Thoracic aorta (tissue), 2 donors: ENCODE measurements at regions not wholly inside any gene's neighbourhood (a gene's known extent, or its start where the extent isn't known, plus 50 kb on each side); places are given as distances from the start of the nearest gene placed in this dataset.

Source experiments
- ATAC-seq: fragments of 150-250 bp; one replicate; pipeline ENCODE4 v1.8.0; 2017; ENCODE audit warnings: low read depth; ENCODE audit not compliant: insufficient number of reproducible peaks, low FRiP score
- DNase-seq: peaks from one replicate; pipeline ENCODE4 v3.0.0-alpha.2; 2020; ENCODE audit warnings: low spot score
- H3K27ac ChIP-seq, 2 donors: fragments of 200-600 bp; sonication (generic); 1 replicate in 1 of 2; 2 replicates in 1 of 2; pipeline ENCODE4 v1.5.1; 2016; ENCODE audit warnings: mild to moderate bottlenecking in 2 of 2, moderate library complexity in 2 of 2
- H3K27me3 ChIP-seq: fragments of 200-600 bp; sonication (generic); replicated peaks from 2 replicates; pipeline ENCODE4 v1.6.0; 2016; ENCODE audit warnings: mild to moderate bottlenecking; ENCODE audit not compliant: insufficient read depth
- H3K36me3 ChIP-seq: fragments of 200-600 bp; sonication (generic); one replicate; pipeline ENCODE4 v1.5.1; 2016
- H3K4me1 ChIP-seq, 2 donors: fragments of 200-600 bp; sonication (generic); 1 replicate in 1 of 2; 2 replicates in 1 of 2; pipeline versions ENCODE4 v1.5.1 to v1.6.0; 2016; ENCODE audit warnings: low read depth in 2 of 2, mild to moderate bottlenecking in 1 of 2; ENCODE audit not compliant: control insufficient read depth in 1 of 2
- H3K4me3 ChIP-seq: fragments of 200-600 bp; sonication (generic); 2 replicates; pipeline ENCODE4 v1.5.1; 2016; ENCODE audit warnings: mild to moderate bottlenecking
- H3K9me3 ChIP-seq: fragments of 200-600 bp; sonication (generic); 2 replicates; pipeline ENCODE4 v1.5.1; 2016
- TF ChIP-seq, protein P1 (sequence below): fragments of 200-600 bp; sonication (generic); IDR thresholded peaks from one replicate; pipeline ENCODE4 v1.5.1; 2019; ENCODE audit warnings: antibody characterized with exemption

DNA sequence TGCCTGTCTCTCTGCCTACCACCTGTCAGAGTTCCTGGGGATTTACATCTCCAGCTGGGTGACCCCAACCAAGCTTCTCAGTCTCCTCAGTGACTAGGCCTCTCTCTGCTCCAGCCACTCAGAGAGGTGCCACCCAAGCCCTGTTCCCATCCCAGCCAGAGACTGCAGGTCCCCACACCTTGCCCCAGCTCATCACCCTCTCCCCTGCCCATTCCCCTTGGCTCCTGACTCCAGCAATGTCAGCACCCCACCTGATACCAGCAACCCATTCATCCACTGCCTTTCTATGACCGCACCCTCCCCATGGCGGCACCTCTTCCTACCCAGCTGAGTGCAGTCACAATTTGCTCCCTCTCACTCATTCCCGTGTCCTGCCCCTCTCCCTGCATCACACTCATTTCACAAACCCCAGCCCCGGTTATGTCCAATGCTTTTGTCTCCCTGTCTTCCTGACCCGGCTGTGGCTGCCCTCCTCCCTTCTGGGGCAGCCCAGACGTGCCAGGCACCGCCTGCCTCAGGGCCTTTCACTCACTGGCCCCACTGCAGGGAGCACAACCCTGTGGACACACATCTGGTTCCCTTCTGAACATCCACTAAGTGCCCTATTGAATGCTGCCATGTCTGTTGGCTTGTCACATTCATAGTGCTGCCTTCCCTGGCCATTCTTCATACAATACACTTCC lies 494.8 kb upstream of the HS6ST1 start:
- Histone ChIP-seq H3K36me3 (no peaks in the 10 kb centered on the region), H3K4me1 (no peaks in the 10 kb centered on the region), H3K4me3 (no peak overlapping the region), H3K9me3 (no peaks in the 10 kb centered on the region), H3K27ac (no peak overlapping the region), H3K27me3 (no peaks in the 10 kb centered on the region)
- DNase-seq (no peak), ATAC-seq (no peak)
- TF ChIP-seq, protein P1, sequence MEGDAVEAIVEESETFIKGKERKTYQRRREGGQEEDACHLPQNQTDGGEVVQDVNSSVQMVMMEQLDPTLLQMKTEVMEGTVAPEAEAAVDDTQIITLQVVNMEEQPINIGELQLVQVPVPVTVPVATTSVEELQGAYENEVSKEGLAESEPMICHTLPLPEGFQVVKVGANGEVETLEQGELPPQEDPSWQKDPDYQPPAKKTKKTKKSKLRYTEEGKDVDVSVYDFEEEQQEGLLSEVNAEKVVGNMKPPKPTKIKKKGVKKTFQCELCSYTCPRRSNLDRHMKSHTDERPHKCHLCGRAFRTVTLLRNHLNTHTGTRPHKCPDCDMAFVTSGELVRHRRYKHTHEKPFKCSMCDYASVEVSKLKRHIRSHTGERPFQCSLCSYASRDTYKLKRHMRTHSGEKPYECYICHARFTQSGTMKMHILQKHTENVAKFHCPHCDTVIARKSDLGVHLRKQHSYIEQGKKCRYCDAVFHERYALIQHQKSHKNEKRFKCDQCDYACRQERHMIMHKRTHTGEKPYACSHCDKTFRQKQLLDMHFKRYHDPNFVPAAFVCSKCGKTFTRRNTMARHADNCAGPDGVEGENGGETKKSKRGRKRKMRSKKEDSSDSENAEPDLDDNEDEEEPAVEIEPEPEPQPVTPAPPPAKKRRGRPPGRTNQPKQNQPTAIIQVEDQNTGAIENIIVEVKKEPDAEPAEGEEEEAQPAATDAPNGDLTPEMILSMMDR, result no peak

DNA sequence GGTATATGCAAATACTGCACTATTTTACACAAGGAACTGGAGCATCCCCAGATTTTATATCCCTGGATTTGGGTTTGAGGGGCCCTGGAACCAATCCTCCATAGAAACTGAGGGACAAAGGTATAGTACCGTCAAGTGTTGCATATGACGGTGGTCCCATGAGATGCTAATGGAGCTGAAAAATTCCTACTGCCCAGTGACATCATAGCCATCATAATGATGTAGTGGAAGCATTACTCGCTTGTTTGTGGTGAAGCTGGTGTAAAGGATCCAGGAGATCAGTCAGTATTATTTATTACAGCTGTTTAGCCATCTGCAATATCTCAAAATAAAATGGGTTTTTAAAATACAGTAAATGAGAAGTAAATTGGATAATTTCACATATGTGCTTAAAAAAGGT lies 496.6 kb upstream of the HS6ST1 start:
- no peaks in the 10 kb centered on the region for H3K36me3 ChIP-seq
- H3K4me3 ChIP-seq, result no peak overlapping the region
- DNase-seq (no peak), ATAC-seq (no peak)
- TF ChIP-seq, protein P1, result no peak
- no peak overlapping the region for H3K27ac ChIP-seq
- no peaks in the 10 kb centered on the region for H3K9me3 ChIP-seq
- no peaks in the 10 kb centered on the region for H3K4me1 ChIP-seq
- H3K27me3 ChIP-seq, result no peaks in the 10 kb centered on the region

DNA sequence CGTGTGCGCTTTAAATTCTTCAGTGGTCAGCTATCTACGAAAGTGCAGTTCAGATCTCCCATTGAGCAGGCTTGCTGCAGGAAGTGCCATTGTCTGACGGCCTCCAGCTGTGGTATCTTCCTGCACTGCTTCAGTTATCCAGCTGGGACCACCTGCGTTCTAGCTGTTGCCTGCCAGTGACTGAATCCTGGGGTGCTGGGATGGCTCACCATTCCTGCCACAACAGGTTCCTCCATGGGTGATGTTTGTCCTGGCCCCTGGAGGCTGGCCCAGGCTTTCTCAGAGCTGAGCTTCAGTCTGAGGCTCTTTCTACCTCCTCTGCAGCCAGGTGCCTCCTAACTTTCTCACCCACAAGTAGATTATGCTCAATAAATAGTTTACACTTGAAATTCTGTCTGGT lies 498.5 kb upstream of the HS6ST1 start:
- Histone ChIP-seq H3K27me3 (no peaks in the 10 kb centered on the region), H3K4me1 (no peaks in the 10 kb centered on the region), H3K27ac (no peak overlapping the region), H3K36me3 (no peaks in the 10 kb centered on the region), H3K4me3 (no peak overlapping the region), H3K9me3 (no peaks in the 10 kb centered on the region)
- DNase-seq (no peak), ATAC-seq (no peak)
- TF ChIP-seq, protein P1, result no peak

DNA sequence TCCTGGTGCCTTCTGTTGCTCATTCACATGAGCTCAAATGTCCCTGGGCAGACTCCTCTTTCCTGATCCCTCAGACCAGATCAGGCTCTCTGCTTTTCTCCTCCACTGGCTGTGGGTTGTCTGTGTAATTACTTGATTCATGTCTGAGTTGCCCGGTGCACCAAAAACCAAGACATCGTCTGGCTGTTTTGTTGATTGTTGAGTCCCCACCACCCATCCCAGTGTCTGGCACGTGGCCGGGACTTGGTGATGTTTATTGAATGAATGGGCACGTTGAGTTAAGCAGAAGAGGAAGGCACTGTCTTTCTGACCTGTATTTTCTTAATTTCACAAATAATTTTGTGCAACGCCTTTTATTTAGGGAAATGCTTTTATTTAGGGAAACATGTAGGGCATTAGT lies 499.1 kb upstream of the HS6ST1 start:
- Histone ChIP-seq H3K27ac (no peak overlapping the region), H3K27me3 (no peaks in the 10 kb centered on the region), H3K4me1 (no peaks in the 10 kb centered on the region), H3K36me3 (no peaks in the 10 kb centered on the region), H3K4me3 (no peak overlapping the region), H3K9me3 (no peaks in the 10 kb centered on the region)
- TF ChIP-seq, protein P1, result no peak
- no peak for DNase-seq
- no peak for ATAC-seq

DNA sequence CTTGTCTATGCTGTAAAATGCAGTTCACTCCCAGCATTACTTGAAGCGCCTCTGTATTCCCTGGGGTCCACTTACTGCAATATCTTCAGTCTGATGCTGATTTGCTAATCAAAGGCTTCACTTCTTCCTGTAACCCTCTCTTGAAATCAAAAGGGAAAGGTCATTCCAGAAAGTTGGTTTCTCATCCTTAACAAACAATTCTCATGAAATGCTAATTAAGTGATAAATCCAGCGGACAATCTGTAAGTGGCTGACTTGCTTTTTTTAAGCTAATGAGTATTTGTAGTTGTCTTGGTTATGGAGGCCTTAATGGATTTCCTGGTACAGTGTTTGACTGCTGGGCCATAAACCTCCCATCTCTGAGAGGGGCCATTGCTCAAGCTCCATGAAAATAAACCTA lies 499.6 kb upstream of the HS6ST1 start:
- no peak for ATAC-seq
- Histone ChIP-seq H3K27me3 (no peaks in the 10 kb centered on the region), H3K4me3 (no peak overlapping the region), H3K4me1 (no peaks in the 10 kb centered on the region), H3K27ac (no peak overlapping the region), H3K36me3 (no peaks in the 10 kb centered on the region), H3K9me3 (no peaks in the 10 kb centered on the region)
- no peak for DNase-seq
- TF ChIP-seq, protein P1, result no peak
